SU-DHL-6 (cell line): ENCODE measurements at regions not wholly inside any gene's neighbourhood (a gene's known extent, or its start where the extent isn't known, plus 50 kb on each side); places are given as distances from the start of the nearest gene placed in this dataset.
"Not testable (repeated sequence)": the region's sequence is repeated elsewhere in the genome, so short reads cannot be mapped to it uniquely, and the experiment has no call there.

ENCODE experiments used
- H2AFZ ChIP-seq: fragments of 200-600 bp; sonication (generic); 2 replicates; pipeline ENCODE4 v1.6.1; 2014; ENCODE audit warnings: low read depth, mild to moderate bottlenecking, moderate library complexity, mixed read lengths, antibody characterized with exemption, low read length; ENCODE audit not compliant: severe bottlenecking
- H3F3A ChIP-seq: fragments of 200-600 bp; shearing (Covaris generic); 2 replicates; pipeline ENCODE4 v1.6.0; 2016; ENCODE audit warnings: antibody characterized with exemption, mild to moderate bottlenecking; ENCODE audit not compliant: insufficient read depth
- H3K27ac ChIP-seq: fragments of 200-600 bp; sonication (generic); 2 replicates; pipeline ENCODE4 v1.5.1; 2016; ENCODE audit warnings: low read depth, mild to moderate bottlenecking, low read length, moderate library complexity, mixed read lengths
- H3K27me3 ChIP-seq: fragments of 200-600 bp; sonication (generic), shearing (Covaris generic); 2 replicates; pipeline ENCODE4 v1.6.0; 2014; ENCODE audit warnings: mild to moderate bottlenecking, low read length
- H3K36me3 ChIP-seq: fragments of 200-600 bp; sonication (generic); 2 replicates; pipeline ENCODE4 v1.6.1; 2014; ENCODE audit warnings: mild to moderate bottlenecking, low read length, mixed read lengths
- H3K4me2 ChIP-seq: fragments of 300-600, 200-600 bp; shearing (Covaris generic), sonication (generic); 2 replicates; pipeline ENCODE4 v1.6.0; 2014; ENCODE audit warnings: low read length, low read depth, mild to moderate bottlenecking; ENCODE audit not compliant: poor library complexity, severe bottlenecking
- H3K4me3 ChIP-seq: fragments of 200-600 bp; sonication (generic); 2 replicates; pipeline ENCODE4 v1.5.1; 2014; ENCODE audit warnings: antibody characterized with exemption, low read length, mild to moderate bottlenecking, mixed read lengths; ENCODE audit not compliant: insufficient read depth, poor library complexity, severe bottlenecking
- H3K79me2 ChIP-seq: fragments of 200-600 bp; sonication (generic); 2 replicates; pipeline ENCODE4 v1.6.1; 2014; ENCODE audit warnings: mild to moderate bottlenecking, low read length, moderate library complexity; ENCODE audit not compliant: insufficient read depth
- H3K9ac ChIP-seq: fragments of 200-600 bp; sonication (generic); 2 replicates; pipeline ENCODE4 v1.7.0; 2014; ENCODE audit warnings: mild to moderate bottlenecking, low read length
- H3K9me2 ChIP-seq: fragments of 200-600 bp; sonication (generic); replicated peaks from 2 replicates; pipeline ENCODE4 v1.6.1; 2014; ENCODE audit warnings: low read length; ENCODE audit not compliant: insufficient read depth
- H3K9me3 ChIP-seq: fragments of 200-600 bp; sonication (generic); 2 replicates; pipeline ENCODE4 v1.6.1; 2014; ENCODE audit warnings: low read length, mixed read lengths; ENCODE audit not compliant: insufficient read depth
- H4K20me1 ChIP-seq: fragments of 200-600 bp; sonication (generic); 2 replicates; pipeline ENCODE4 v1.6.1; 2014; ENCODE audit warnings: low read depth, mild to moderate bottlenecking, antibody characterized with exemption, low read length, moderate library complexity, mixed read lengths
- EZH2phosphoT487 ChIP-seq: fragments of 200-600 bp; sonication (generic), shearing (Covaris generic); conservative IDR thresholded peaks from 2 replicates; pipeline ENCODE4 v1.6.1; 2018; ENCODE audit warnings: mild to moderate bottlenecking, antibody characterized with exemption, low read length, moderate library complexity, mixed read lengths
- TF ChIP-seq, protein P1 (sequence below): fragments of 200-600 bp; sonication (generic); IDR thresholded peaks from one replicate; pipeline ENCODE4 v1.5.1; 2017; ENCODE audit warnings: antibody characterized with exemption, mild to moderate bottlenecking, low read length, moderate library complexity; ENCODE audit not compliant: insufficient read depth, poor library complexity, severe bottlenecking

DNA sequence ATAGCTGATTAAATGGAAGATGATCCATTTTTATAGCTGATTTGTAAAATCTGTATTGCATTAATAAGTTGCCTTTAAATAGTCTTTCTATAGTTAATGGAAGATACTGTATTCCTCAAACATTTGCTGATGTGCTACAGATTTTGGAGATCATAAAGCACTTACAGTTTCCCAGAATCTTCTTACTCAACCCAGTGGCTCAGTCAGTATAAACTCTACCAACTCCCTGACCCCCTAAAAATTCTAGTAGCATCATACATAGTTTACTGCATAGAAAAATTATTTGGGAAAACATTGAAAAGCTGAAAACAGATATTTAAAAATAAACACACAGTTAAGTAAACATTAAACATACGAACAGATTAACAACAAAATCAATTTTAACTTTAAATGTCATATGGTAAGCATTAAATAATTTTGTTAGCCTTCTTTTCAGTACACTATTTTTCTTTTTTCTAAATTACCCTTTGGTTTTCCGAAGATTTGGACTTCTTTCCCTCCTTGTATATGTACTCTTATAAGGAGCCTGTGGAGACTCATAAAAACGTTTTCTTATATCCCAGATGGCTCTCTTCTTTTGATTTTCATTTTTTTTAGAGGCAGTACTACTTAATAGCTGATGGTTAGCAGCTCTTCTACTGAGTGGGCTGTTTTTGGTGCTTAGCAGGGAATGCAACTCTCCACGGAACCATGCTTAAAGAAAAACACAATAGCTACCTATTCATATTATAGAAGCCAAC, 62.7 kb upstream of the BMP5 start:
- Histone ChIP-seq H3F3A (no peaks in the 10 kb centered on the region), H3K4me2 (no peak overlapping the region), H3K9me2 (0 out of 2 replicates have a peak, but pooled peaks cover 3% of the 10 kb centered on the region), H3K4me3 (no peak overlapping the region), H3K27me3 (0 out of 2 replicates have a peak, but pooled peaks cover 2% of the 10 kb centered on the region), H3K79me2 (no peaks in the 10 kb centered on the region), H4K20me1 (no peaks in the 10 kb centered on the region), H2AFZ (no peak overlapping the region), H3K27ac (no peak overlapping the region), H3K9me3 (no peaks in the 10 kb centered on the region), H3K9ac (no peak overlapping the region), H3K36me3 (no peaks in the 10 kb centered on the region)
- no peak for TF ChIP-seq EZH2phosphoT487
- TF ChIP-seq, protein P1, sequence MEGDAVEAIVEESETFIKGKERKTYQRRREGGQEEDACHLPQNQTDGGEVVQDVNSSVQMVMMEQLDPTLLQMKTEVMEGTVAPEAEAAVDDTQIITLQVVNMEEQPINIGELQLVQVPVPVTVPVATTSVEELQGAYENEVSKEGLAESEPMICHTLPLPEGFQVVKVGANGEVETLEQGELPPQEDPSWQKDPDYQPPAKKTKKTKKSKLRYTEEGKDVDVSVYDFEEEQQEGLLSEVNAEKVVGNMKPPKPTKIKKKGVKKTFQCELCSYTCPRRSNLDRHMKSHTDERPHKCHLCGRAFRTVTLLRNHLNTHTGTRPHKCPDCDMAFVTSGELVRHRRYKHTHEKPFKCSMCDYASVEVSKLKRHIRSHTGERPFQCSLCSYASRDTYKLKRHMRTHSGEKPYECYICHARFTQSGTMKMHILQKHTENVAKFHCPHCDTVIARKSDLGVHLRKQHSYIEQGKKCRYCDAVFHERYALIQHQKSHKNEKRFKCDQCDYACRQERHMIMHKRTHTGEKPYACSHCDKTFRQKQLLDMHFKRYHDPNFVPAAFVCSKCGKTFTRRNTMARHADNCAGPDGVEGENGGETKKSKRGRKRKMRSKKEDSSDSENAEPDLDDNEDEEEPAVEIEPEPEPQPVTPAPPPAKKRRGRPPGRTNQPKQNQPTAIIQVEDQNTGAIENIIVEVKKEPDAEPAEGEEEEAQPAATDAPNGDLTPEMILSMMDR = no peak

DNA sequence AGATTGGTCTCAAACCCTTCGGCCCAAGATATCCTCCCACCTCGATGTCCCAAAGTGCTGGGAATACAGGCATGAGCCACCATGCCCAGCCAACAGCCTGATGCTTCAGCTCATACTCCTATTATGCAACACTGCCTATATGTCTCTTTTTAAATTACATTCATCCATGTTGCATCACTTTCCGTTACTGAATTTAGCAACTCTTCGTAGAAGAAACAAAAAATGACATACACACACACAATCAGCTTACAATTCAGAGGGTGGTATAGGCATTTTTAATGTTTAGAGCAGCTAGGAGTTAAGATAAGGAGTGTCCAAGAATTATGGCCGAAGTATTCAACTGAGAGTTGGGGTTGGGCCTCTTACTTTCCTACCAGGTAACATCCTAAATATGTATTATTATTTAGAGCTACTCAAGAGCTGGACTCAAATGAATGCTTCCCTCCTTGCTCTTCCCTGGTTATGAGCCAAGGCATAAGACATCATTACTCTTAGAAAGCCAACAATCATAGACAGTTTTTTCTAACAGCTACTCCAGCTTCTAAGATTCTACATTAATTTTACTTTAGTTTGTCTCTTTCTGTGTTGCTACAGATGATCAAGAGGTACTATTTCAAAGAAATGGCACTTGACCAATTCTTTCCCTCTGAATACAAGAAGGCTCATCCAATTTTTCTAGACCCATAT, 62.0 kb upstream of the BMP5 start:
- no peak overlapping the region for H3K9ac ChIP-seq

DNA sequence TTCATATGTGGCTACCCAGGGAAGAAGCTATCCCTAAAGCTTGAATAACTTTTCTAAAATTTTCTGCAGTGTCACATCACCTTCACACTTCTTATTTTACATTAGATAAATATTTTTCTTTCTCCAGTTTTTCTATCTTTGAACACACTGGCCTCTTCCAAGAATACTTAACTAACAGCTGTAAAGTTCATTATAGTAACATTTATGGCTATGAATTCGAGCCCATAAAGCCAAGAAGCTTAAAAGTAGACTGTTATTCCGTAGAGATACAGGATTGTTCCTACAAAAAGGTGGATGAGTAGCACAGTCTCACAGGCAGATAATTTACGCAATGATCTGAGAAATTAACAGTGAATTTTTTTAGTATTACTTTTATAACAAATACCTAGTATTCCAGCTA, 55.7 kb upstream of the BMP5 start:
- Histone ChIP-seq H3K36me3 (no peaks in the 10 kb centered on the region), H3K9me3 (no peaks in the 10 kb centered on the region; the same call in 1 of the 2 replicates), H3K9me2 (0 out of 2 replicates have a peak, but pooled peaks cover 5% of the 10 kb centered on the region), H3K9ac (no peak overlapping the region), H3K27me3 (0 out of 2 replicates have a peak, but pooled peaks cover 2% of the 10 kb centered on the region), H3K27ac (no peak overlapping the region), H4K20me1 (no peaks in the 10 kb centered on the region; the same call in 1 of the 2 replicates), H3K79me2 (no peaks in the 10 kb centered on the region), H3F3A (no peaks in the 10 kb centered on the region), H3K4me2 (no peak overlapping the region), H2AFZ (no peak overlapping the region), H3K4me3 (no peak overlapping the region)
- no peak for TF ChIP-seq EZH2phosphoT487
- TF ChIP-seq, protein P1 = no peak

More for the DNA sequence above, 62.0 kb upstream of the BMP5 start:
- TF ChIP-seq EZH2phosphoT487 = no peak
- TF ChIP-seq, protein P1 = no peak
- Histone ChIP-seq H3K9me2 (0 out of 2 replicates have a peak, but pooled peaks cover 3% of the 10 kb centered on the region), H3K4me3 (no peak overlapping the region), H3K9me3 (no peaks in the 10 kb centered on the region), H3K36me3 (no peaks in the 10 kb centered on the region), H3K79me2 (no peaks in the 10 kb centered on the region), H3F3A (no peaks in the 10 kb centered on the region), H3K4me2 (no peak overlapping the region), H2AFZ (no peak overlapping the region), H4K20me1 (no peaks in the 10 kb centered on the region), H3K27me3 (0 out of 2 replicates have a peak, but pooled peaks cover 2% of the 10 kb centered on the region), H3K27ac (no peak overlapping the region)

DNA sequence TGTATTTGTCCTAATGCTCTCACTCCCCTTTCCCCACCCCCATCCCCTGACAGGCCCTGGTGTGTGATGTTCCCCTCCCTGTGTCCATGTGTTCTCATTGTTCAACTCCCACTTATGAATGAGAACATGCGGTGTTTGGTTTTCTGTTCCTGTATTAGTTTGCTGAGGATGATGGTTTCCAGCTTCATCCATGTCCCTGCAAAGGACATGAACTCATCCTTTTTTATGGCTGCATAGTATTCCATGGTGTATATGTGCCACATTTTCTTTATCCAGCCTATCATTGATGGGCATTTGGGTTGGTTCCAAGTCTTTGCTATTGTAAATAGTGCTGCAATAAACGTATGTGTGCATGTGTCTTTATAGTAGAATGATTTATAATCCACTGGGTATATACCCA, 52.3 kb upstream of the BMP5 start:
- H3K9me2 ChIP-seq, H3K27ac ChIP-seq, H3K9me3 ChIP-seq, H3K79me2 ChIP-seq, H3K4me2 ChIP-seq, H3K27me3 ChIP-seq, H3K9ac ChIP-seq, H3K36me3 ChIP-seq, H3K4me3 ChIP-seq, H4K20me1 ChIP-seq, H3F3A ChIP-seq, H2AFZ ChIP-seq: not testable (repeated sequence)
